NCI-H1092 treated with DMSO at 0.1 percent for 48 hours (cell line): ENCODE measurements at regions not wholly inside any gene's neighbourhood (a gene's known extent, or its start where the extent isn't known, plus 50 kb on each side); places are given as distances from the start of the nearest gene placed in this dataset.
"Not testable (repeated sequence)": the region's sequence is repeated elsewhere in the genome, so short reads cannot be mapped to it uniquely, and the experiment has no call there.

Experiments
- DNase-seq: peaks from one replicate; lab custom pipeline; 2025; lab: John Stamatoyannopoulos, UW

- DNase-seq, result no peak
Observed at GRCh38 chr4:27964095-27964494, 1103.5 kb downstream of the STIM2 start.

GRCh38 chr4:27966664-27967063 lies 1106.0 kb downstream of the STIM2 start:
- no peak for DNase-seq

DNA sequence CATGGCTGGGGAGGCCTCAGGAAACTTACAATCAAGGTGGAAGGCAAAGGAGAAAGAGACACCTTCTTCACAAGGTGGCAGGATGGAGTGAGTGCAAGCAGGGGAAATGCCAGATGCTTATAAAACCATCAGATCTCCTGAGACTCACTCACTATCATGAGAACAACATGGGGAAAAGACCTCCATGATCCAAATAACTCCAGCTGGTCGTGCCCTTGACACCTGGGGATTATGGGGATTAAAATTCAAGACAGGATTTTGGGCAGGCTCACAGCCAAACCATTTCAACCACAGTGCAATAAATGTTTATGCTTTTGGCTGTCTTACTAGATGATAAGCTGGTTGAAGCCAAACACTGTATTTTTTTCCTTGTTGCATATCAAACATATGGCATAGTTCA lies 1112.4 kb downstream of the STIM2 start:
- DNase-seq, result no peak

DNA sequence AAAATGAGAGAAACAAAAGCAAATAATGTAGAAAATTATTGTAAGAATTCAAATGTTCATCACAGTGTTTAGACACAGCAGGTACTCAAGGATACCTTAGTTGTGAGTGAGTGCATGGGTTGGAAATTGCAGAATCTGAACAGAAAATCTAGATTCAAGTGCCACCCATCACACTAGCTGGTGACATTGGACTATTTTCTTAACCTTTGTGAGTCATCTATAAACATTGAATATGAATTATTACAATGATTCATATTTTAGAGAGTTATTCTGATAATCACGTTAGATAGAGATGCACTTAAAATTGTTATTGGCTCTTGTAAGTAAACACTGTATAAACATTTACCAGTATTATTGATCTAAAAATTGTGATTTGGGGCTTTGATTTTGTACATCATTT lies 1113.1 kb downstream of the STIM2 start:
- no peak for DNase-seq

GRCh38 chr4:27974339-27974738 lies 1113.7 kb downstream of the STIM2 start:
- DNase-seq, result no peak

GRCh38 chr4:27974881-27975280 lies 1114.2 kb downstream of the STIM2 start:
- not testable (repeated sequence) for DNase-seq

DNA sequence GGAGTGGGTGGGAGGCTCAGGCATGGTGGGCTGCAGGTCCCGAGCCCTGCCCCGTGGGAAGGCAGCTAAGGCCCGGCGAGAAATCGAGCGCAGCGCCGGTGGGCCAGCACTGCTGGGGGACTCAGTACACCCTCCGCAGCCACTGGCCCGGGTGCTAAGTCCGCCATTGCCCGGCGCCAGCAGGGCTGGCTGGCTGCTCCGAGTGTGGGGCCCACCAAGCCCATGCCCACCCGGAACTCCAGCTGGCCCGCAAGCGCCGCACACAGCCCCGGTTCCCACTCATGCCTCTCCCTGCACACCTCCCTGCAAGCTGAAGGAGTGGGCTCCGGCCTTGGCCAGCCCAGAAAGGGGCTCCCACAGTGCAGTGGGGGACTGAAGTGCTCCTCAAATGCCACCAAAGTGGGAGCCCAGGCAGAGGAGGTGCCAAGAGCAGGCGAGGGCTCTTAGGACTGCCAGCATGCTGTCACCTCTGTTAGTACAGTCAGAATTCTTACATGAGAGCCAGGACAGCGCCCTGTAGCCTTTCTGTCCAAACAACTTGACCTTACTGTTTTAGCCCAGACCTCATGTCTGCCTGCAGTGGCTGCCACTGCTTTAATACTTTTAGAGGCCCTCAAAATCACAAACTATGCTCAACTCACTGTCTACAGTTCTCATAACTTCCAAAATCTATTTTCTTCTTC lies 1117.9 kb downstream of the STIM2 start:
- not testable (repeated sequence) for DNase-seq

- no peak for DNase-seq
Observed at GRCh38 chr4:27985522-27985921, 1124.9 kb downstream of the STIM2 start.

GRCh38 chr4:27986476-27986875 lies 1125.8 kb downstream of the STIM2 start:
- no peak for DNase-seq

DNA sequence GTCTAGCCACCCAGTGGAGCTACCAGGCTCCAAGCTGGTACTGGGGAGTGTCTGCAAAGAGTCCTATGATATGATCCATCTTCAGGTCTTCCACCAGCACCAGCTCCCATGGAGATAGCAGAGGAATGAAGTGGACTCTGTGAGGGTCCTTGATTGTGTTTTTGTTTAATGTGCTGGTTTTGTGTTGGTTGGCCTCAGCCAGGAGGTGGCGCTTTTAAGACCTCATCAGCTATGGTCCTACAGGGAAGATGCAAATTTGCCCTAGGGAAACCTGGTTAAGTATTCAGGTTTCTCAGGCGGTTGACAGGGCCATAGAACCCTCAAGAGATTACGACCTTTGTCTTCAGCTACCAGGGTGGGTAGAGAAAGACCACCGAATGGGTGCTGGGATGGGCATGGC lies 1141.1 kb downstream of the STIM2 start:
- DNase-seq, result no peak

GRCh38 chr4:28004520-28004919 lies 1143.9 kb downstream of the STIM2 start:
- DNase-seq, result no peak

DNA sequence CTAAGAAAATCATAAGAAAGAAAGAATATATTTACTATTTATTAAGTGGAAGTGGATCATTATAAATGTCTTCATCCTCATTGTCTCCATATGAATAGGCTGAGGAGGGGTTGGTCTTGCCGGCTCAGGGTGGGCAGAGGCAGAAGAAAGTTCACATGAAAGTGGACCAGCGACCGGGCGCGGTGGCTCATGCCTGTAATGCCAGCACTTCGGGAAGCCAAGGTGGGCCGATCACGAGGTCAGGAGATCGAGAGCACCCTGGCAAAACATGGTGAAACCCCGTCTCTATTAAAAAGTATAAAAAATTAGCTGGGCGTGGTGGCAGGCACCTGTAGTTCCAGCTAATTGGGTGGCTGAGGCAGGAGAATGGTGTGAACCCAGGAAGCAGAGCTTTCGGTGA lies 1145.4 kb downstream of the STIM2 start:
- DNase-seq, result no peak

DNA sequence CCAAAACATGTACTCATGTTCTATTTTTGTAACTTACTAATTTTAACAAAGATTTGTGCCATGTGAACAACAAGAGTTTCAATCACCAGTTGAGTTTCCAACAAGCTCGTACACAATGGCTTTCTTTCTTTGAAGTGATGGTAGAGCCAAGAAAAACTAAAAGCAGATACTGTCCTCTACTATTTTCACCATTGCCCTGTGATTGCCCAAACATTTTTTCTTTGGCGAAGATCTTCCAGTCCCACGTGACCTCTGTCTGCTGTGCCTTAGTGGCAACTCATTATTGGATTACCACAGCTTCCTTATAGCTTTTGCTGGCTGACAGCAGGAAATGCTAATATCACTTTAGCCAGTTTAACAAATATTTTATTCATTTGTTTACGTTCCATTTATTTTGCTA lies 1147.1 kb downstream of the STIM2 start:
- no peak for DNase-seq

- DNase-seq, result no peak
Observed at GRCh38 chr4:28009541-28009940, 1148.9 kb downstream of the STIM2 start.

DNA sequence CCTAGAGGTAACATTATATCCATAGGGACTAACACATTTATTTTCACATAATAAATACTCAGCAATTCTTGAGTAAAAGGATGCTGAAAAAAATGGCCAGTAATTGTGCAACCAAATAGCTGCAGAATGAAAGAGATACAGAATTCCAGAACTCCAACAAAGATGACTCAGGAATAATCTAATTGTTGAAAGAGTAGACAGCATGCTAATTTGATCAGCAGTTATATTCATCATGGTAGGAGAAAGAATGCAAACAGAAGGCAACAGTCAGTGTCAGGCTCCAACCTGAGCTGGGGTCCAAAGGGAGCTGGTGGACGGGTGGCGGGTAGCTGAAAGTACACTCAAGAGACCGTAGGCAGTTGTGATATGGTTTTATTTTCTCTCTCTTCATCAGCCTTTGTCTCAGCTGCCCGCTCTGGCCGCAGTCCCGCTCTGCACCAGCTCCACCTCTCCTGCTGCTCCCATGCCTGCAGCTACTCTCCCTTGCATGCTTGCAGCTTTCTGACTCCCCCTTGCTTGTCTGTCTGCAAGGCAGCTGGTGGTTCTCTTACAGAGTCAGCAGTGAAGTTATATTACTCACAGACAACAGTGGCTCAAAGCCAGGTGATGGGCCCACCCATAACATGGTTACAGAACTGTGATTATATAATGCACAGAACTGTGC lies 1150.1 kb downstream of the STIM2 start:
- no peak for DNase-seq

- DNase-seq, result no peak
Observed at GRCh38 chr4:28014469-28014868, 1153.8 kb downstream of the STIM2 start.

GRCh38 chr4:28015996-28016395 lies 1155.4 kb downstream of the STIM2 start:
- no peak for DNase-seq

- not testable (repeated sequence) for DNase-seq
Observed at GRCh38 chr4:28038253-28038652, 1177.6 kb downstream of the STIM2 start.

DNA sequence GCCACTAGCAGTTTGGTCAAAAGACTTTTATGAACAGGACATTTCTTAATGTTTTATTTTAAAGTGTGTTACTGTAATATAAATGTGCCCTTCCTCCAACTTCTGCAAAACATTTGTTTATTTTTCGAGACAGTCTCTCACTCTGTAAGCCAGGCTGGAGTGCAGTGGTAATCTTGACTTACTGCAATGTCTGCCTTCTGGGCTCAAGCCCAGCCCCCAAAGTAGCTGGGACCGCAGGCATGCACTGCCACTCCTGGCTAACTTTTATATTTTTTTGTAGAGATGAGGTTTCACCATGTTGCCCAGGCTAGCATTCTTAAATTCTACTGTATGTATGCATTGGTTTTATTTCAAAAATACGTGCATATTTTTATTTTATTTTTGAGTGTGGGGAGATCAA lies 1201.9 kb downstream of the STIM2 start:
- no peak for DNase-seq

GRCh38 chr4:28073860-28074555 lies 1213.4 kb downstream of the STIM2 start:
- no peak for DNase-seq

DNA sequence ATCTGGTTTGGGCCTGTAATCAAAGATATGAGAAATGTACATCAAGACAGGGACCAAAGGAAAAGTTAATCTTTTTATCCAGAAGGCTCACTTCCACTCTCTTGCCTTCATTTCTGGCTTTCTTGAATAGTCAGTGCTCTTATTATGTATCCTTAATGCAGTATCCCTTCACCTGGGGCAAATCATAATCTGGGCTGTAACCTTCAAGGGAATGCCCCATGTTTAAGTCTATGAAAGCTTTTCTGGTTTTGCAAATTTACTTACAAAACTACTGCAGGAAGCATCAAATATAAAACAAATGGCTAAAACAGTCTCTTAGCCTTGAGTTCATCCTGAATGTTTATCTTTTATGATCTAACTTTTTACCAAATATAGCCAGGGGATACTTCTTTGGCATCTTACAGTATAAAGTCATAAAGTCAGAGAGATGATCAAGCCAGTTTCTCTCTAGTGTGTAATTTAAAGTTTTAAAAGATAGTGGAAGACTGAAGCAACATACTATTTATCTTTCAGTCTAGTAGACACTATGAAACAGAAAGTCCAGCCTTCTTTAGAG lies 1214.8 kb downstream of the STIM2 start:
- no peak for DNase-seq

- DNase-seq, result not testable (repeated sequence)
Observed at GRCh38 chr4:28077203-28077602, 1216.6 kb downstream of the STIM2 start.
